ENCODE measurements at regions not wholly inside any gene's neighbourhood (a gene's known extent, or its start where the extent isn't known, plus 50 kb on each side); places are given as distances from the start of the nearest gene placed in this dataset.
A peak's percentile ranks its signal among the peaks of the same experiment; 100 is the strongest.

- peak; percentile 84 for DNase-seq
Observed at GRCh38 chr12:124517260-124518050, 50.0 kb downstream of the NCOR2 start.

DNA sequence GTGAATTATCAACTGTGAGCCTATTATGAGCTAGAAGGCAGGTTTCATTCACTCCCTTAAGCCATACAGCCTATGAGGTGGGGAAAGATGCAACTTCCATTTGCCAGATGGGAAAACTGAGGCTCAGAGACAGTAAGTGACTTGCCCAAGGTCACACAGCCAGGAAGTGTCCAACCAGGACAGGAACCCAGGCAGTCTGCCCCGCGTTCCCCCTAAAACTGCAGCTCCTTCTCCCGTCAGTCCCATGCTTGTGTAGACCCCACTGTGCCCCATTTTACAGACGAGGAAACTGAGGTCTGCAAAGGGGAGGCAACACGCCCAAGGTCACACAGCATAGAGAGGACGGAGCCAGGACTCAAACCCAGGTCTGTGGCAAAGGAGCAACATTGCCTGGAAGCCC is 50.6 kb downstream of the NCOR2 start:
- DNase-seq = no peak

- no peak for DNase-seq
Observed at GRCh38 chr12:124515981-124516380, 51.4 kb downstream of the NCOR2 start.

DNA sequence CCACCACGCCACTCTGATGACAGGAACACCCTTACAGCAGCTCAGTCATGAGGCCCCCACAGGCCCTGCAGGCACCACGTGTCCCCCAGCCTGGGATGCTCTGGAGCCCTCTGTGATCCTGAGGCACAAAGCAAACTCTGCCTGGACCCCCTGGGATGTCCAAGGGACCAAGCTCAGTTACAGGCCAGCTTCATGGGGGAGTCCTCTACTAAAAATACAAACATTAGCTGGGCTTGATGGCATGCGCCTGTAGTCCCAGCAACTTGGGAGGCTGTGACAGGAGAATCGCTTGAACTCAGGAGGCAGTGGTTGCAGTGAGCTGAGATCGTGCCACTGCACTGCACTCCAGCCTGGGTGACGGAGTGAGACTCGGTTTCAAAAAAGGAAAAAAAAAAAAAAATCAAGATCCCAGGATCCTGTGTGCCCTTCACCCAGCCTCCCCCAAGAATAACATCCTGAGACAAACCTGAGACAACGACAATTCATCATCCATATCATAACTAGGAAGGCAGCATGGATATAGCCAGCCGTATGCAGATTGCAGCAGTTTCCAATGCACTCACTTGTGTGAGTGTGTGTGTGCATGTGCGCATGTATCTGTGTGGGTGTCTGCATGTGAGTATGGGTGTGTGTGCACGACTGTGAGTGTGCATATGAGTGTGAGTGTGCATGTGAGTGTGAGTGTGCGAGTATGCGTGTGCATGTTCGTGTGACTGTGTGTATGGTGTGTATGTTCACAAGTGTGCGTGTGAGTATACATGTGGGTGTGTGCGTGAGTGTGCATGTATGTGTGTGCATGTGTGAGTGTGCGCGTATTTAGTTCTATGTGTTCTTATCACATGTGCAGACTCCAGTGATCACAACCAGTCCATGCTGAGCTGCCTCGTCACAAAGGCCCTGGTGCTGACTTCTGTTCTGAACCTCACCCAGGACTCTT is 52.1 kb downstream of the NCOR2 start:
- no peak for DNase-seq

- DNase-seq = no peak
Observed at GRCh38 chr12:124514145-124514995, 53.0 kb downstream of the NCOR2 start.

DNA sequence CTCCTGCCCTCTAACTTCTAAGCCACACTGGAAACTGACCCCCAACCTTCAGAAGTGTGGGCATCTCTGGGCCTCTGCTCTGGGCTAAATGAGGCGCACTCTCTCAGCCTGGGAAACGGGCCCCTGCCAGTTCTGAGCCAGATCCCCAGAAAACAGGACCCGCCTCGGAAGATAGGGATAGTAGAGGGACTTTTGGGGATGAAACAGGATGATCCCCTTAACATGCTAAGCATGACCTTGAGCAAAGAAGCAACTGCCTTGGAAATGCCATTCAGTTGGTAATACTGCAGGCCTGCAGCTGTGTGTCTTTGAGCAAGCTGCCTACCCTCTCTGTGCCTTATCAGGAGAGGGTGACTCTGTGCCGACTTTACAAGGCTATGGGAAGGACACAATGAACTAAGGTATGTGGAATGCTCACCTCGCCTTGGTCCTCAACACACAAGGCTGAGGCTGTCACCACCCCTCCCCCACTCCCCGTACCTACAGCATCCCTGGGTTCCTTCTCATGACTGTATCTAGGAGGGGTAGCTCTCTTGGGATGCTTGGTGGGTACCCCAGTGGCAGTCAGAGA is 54.0 kb downstream of the NCOR2 start:
- DNase-seq = no peak

DNA sequence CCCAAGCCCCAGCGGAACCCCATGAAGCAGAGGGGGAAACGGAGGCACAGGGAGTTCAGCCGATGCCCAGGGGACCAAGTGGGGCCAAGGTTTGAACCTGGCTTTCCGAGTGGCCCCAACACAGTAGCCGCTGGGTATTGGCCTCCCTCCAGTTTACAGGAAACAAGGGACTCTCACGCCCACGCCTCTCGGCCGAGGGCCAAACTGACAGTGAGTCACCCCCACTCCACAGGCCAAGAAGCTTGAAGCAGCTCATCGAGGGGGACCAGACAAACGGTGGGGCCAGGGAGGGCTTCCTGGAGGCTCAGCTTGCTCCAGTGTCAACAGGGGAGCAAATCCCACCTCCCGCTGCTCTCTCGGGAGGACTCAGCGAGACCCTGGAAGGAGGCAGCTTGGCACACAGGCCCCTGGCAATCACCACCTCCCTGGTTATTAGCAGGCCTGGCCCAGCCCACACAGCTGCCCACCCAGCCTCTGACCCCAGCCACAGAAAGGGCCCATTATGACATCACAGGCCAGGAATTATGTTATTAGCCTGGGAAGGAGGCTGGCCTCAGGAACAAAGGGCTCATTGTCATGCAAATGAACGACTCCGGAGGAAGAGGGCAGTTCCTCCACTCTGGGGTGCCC is 54.6 kb downstream of the NCOR2 start:
- peak; percentile 64 for DNase-seq

- DNase-seq = no peak
Observed at GRCh38 chr12:124511259-124511985, 56.0 kb downstream of the NCOR2 start.

- no peak for DNase-seq
Observed at GRCh38 chr12:124510301-124510970, 57.0 kb downstream of the NCOR2 start.

- no peak for DNase-seq
Observed at GRCh38 chr12:124509676-124510300, 57.6 kb downstream of the NCOR2 start.

DNA sequence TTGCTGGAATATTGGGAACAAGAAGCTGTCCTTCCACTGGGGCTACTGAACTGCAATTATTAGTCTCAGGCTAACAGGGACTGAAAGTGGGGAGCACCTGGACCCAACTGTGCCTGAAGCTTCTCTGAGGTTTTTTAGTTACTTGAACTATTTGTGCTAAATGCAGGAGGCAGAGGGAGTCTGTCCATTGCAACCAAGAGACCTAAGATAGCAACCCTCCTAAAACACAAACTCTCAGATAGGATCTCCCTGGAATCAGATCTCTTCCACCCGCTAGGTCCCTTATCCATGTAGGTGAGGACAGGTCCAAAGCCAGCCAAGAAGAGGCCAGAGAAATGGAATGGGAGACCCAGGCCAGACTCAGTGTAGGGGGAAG is 58.1 kb downstream of the NCOR2 start:
- no peak for DNase-seq

- DNase-seq = no peak
Observed at GRCh38 chr12:124508381-124509079, 58.9 kb downstream of the NCOR2 start.

DNA sequence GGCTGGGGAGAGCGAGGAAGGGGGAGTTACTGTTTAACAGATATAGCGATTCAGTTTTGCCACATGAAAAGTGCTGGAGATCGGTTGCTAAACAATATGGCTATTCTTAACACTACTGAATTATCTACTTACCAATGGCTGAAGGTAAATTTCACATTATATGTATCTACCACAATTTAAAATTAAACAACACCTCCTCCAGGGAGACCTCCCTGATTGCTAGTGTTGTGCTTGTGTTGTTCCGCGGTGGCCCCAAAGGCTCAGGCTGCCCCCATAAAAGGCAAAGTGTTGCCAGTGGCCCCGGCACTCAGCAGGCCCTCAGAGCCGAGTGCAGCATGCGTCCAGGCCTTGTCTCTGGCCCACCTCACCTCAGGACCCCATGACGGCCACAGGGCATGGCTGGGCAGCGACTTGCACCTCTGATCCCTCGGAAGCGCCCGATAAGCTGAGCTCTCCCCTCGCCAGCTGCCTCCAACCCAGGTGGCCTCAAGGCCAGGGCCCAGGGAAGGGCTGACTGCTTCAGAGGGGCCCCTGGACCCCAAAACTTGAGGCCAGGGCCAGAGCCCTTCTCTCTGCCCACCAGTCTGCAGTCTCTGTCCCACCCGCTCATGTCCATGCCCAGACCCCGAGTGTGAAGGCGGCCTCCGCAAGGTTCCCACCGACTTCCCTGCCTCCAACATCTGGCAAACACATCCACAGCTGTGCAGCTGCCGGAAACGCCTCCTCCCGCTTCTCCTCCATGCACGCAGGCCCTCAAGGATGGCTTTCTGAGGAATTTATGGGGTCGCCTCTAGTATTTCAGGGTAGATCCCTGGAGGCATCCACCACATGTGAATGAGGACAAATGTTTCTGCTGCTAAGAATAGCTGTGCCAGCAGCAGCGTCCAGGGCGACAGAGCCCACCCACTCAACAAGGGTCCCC is 60.0 kb downstream of the NCOR2 start:
- peak; percentile 85 for DNase-seq

DNA sequence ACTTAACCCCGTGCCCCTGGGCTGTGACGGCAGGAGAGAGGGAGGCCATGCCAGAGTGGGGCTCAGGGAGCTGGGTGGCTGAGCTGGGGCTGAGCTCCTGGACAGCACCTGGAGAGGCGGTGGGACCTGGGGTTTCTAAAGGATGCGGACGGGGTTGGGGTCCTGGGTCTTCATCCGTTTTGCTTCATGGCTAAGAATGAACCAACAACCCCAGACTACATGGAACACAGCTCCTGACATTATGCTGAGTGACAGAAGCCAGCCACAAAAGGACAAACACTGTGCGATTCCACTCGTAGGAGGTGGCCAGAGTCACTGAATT is 60.6 kb downstream of the NCOR2 start:
- DNase-seq = no peak

DNA sequence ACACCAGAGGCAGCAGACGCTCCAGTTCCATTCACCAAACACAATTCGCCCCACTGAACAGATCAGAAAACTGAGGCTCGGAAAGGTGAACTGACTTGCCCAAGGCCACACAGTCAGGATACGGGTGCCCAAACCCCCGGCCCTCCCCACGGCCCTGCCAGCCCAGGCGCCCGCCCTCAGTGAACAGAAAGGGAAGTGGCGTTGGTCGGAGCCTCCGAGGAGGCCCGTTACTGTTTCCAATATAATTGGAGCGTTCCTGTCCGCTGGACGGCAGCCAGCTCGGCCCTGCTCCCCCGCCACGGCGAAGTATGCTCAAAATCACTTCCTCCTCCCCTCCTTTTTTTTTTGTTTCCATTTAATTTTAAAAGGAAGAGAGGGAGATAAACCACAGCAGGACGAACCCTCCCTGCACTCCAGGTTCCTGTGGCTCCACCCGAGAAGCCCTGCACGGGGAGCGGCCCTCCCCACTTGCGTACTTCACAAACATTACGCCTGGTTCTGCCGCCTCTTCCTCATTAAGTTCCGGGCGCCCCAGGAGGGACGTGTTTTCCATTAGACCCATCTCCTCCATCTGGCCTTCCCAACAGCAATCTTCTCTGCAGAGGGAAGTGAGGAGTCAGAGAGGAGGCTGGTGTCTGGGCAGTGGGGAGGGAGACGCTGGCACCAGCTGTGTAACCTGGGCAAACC is 61.1 kb downstream of the NCOR2 start:
- DNase-seq = peak; percentile 84

GRCh38 chr12:124505001-124505818 is 62.2 kb downstream of the NCOR2 start:
- DNase-seq = no peak

Data from hindlimb muscle (tissue), 1 donor.